Fibroblast of the aortic adventitia (primary cell): ENCODE measurements at regions not wholly inside any gene's neighbourhood (a gene's known extent, or its start where the extent isn't known, plus 50 kb on each side); places are given as distances from the start of the nearest gene placed in this dataset.

Source experiments
- DNase-seq: peaks from one replicate; pipeline ENCODE4 v3.0.0-alpha.2; 2010; ENCODE audit warnings: low read depth
- H3K4me3 ChIP-seq: 2 replicates; pipeline ENCODE4 v1.5.1; 2011; ENCODE audit warnings: low read depth, mild to moderate bottlenecking, control low read depth, low read length, moderate library complexity
- TF ChIP-seq, protein P1 (sequence below): IDR thresholded peaks from 2 replicates; pipeline ENCODE4 v1.5.1; 2011; ENCODE audit warnings: mild to moderate bottlenecking, low read length, control low read depth, inconsistent platforms; ENCODE audit not compliant: insufficient read depth

DNA sequence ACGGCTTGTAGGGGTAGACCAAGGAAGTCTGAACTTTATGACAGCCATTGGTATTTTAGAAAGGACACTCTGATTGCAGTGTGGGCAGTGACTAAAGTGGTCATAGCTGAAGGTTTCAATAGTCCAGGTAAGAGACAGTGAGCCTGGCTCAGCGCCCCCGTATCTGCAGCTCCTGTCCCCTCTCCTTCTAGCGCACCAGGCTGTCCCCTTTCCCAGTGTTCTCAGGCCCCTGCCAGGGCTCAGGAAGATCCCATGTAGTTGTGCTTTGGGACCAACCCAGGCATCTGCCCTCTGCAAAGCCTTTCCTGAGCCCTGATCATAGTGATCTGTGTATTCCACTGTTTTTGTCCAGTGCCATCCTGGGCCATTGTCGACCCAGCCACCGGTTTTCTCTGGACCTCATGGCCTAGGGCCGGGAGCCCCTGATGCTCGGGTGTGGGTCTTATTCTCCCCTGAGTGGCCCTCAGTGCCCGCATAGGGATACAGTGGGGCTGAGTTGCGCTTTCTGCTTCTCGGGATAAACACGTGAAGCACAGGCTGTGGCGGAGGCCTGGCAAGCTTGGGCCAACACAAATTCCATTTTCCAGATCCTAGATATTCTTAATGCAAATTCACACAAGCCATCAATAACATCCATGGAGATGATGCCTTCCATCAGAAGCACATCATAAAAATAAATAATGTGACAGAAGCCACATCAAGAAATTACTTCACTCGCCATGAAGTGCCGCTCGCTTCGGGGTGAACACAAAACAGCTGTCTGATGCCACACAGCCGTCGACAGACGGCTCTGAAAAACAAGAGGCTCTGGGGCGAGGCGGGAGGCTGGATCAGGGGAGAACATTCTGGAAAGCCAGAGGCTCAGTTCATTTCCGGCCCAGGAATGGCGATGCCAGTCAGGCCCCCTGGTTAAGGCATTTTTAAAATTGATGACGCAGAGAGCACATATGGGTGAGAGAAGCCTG, 805.0 kb downstream of the TBC1D22A start:
- no peak for DNase-seq
- H3K4me3 ChIP-seq = no peak overlapping the region
- TF ChIP-seq, protein P1, sequence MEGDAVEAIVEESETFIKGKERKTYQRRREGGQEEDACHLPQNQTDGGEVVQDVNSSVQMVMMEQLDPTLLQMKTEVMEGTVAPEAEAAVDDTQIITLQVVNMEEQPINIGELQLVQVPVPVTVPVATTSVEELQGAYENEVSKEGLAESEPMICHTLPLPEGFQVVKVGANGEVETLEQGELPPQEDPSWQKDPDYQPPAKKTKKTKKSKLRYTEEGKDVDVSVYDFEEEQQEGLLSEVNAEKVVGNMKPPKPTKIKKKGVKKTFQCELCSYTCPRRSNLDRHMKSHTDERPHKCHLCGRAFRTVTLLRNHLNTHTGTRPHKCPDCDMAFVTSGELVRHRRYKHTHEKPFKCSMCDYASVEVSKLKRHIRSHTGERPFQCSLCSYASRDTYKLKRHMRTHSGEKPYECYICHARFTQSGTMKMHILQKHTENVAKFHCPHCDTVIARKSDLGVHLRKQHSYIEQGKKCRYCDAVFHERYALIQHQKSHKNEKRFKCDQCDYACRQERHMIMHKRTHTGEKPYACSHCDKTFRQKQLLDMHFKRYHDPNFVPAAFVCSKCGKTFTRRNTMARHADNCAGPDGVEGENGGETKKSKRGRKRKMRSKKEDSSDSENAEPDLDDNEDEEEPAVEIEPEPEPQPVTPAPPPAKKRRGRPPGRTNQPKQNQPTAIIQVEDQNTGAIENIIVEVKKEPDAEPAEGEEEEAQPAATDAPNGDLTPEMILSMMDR = no peak

DNA sequence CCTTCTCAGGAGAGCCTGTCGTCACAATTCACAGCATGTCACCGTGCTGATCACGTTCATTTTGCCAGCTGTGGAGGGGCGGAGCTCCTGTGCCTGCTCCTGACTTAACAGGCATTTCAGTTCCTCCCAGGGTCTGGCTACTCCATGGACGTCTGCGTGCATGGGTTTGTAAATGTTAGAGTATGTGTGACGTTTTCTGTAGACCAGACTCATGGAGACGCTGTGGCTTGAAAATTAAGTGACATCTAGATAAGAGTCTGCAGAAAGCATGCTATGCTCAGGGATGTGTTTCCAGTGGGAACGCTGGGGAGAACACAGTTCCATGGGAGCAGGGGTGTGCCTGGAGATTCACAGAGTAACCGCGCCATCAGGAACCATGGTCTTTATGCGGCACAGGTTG, 804.0 kb downstream of the TBC1D22A start:
- TF ChIP-seq, protein P1 = no peak
- no peak overlapping the region for H3K4me3 ChIP-seq
- no peak for DNase-seq

DNA sequence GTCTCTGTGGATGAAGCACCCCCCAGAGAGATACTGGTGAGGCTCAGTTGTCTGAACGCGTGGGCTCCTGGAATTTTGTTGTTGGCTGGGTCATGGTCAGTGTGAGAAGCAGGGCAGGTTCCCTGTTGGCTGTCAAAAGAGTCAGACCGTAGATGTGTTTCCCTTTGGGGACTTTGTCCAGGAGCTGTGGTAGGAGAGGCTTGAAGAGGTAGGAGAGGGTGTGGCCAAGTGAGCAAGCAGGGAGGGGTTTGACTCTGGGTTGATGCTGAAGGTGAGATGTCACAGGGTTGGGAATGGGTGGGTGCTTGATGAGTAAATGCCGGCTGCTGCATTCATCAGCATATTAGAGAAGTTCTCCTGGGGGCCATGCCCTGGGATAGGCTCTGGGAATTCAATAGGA, 803.2 kb downstream of the TBC1D22A start:
- TF ChIP-seq, protein P1 = no peak
- no peak for DNase-seq
- no peak overlapping the region for H3K4me3 ChIP-seq

DNA sequence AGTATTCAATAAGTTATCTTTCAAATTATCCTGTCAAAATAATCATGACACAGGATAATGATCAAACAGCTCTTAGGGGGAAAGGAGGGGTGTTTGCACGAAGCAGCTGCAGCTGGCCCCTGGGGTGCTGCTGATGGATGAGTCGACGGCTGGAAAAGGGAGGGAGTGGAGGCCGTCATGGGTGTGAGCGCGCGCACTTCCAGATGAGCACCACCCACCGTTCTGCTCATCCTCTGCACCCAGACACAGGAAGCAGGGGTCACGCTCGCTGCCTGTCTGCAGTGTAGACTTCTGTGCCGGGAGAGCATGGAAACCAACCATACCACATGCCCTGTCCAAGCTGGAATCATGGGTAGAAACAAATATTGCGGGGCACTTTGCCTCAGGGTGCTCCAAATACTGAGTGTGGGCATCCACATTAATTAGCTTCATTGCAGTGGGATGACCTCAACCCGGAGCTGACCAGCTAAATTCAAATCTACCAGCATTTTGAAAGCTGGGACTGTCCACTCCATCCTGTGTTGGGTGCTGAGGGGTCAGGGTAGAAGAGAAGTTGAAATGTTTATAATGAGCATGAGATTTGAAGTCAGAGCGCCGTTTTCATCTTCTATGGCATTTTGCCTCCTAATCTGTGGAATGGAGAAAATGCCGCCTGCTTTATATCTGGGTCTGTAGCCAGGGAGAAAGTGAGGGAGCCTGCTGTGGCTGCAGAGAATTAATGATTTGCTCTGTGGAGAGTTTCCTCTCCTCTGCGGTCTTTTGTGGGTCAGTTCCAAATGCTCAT, 802.4 kb downstream of the TBC1D22A start:
- DNase-seq = no peak
- TF ChIP-seq, protein P1 = no peak
- H3K4me3 ChIP-seq = no peak overlapping the region

DNA sequence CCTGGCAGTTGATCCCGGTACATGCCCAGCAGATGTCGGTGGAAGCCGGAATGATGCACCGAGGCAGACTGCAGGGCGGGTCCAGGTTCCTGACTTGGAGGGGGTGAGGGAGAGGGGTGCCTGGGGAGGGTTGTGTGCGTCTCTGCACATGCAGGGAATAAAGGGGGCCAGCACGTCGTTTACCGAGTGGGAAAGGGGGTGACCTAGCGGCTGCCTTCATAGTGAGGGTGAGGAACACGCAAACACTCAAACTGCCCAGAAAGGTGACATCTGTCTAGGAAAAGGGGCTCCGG, 801.7 kb downstream of the TBC1D22A start:
- TF ChIP-seq, protein P1 = no peak
- H3K4me3 ChIP-seq = no peak overlapping the region
- no peak for DNase-seq

DNA sequence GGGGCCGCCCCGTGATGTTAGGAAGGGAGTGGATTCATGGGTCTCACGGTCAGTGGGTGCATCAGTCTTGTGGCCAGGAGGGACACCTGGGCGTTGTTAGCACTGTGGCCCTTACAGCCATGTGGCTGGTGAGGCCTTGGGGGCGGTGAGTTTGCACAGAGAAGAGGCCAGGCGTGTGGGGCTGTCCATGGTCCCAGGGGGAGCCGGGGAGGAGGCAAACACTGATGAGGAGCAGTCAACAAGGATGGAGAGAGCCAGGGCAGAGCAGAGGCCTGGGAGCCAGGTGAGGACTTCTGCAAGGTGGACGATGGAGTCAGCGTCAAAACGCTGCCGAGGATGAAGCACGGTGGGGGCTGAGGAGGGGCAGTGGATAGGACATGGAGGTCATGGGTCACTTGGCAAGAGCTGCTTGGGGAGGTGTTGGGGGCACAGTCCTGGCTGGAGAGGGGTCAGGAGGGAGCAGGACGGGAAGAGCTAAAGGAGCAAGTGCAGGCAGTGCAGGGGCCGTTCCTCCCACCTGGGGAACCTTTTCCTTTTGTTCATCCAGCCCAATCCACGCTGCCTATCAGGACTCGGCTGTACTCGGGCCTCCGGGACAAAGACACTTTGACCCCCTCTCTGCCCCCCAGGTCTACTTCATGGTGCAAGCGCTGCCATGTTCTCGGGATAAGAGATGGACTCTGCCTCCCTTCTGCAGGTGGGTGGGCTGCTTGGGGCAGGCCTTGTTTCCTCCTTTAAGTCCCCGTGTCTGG, 801.1 kb downstream of the TBC1D22A start:
- TF ChIP-seq, protein P1 = no peak
- no peak for DNase-seq
- H3K4me3 ChIP-seq = no peak overlapping the region
